Astrocyte (in vitro differentiated cells and primary cell): ENCODE measurements at regions not wholly inside any gene's neighbourhood (a gene's known extent, or its start where the extent isn't known, plus 50 kb on each side); places are given as distances from the start of the nearest gene placed in this dataset.

Experiments
- DNase-seq: peaks from one replicate; pipeline ENCODE4 v3.0.0-alpha.2; 2010; ENCODE audit warnings: low read depth
- FAIRE-seq: peaks from 2 replicates; lab custom pipeline; 2011; peaks lifted over from hg19 to GRCh38; lab: Jason Lieb, UNC
- H2AFZ ChIP-seq: 2 replicates; pipeline ENCODE4 v1.6.0; 2012; ENCODE audit warnings: low read depth, low read length, inconsistent platforms
- H3K27ac ChIP-seq: 2 replicates; pipeline ENCODE4 v1.5.1; 2011; ENCODE audit warnings: low read depth, low read length, inconsistent platforms
- H3K27me3 ChIP-seq: 2 replicates; pipeline ENCODE4 v1.6.0; 2011; ENCODE audit warnings: low read length, inconsistent platforms; ENCODE audit not compliant: insufficient read depth
- H3K36me3 ChIP-seq: 2 replicates; pipeline ENCODE4 v1.5.1; 2011; ENCODE audit warnings: low read length, inconsistent platforms; ENCODE audit not compliant: insufficient read depth
- H3K4me1 ChIP-seq: 2 replicates; pipeline ENCODE4 v1.5.1; 2011; ENCODE audit warnings: low read length, inconsistent platforms; ENCODE audit not compliant: insufficient read depth
- H3K4me2 ChIP-seq: 2 replicates; pipeline ENCODE4 v1.6.0; 2012; ENCODE audit warnings: low read length, inconsistent platforms
- H3K4me3 ChIP-seq: 2 replicates; pipeline ENCODE4 v1.5.1; 2011; ENCODE audit warnings: low read depth, mild to moderate bottlenecking, low read length, inconsistent platforms; ENCODE audit not compliant: insufficient read depth
- H3K79me2 ChIP-seq: 2 replicates; pipeline ENCODE4 v1.6.0; 2012; ENCODE audit warnings: mild to moderate bottlenecking, low read length, inconsistent platforms; ENCODE audit not compliant: insufficient read depth
- H3K9ac ChIP-seq: 2 replicates; pipeline ENCODE4 v1.6.0; 2012; ENCODE audit warnings: mild to moderate bottlenecking, low read length, inconsistent platforms
- H3K9me3 ChIP-seq: 2 replicates; pipeline ENCODE4 v1.5.1; 2012; ENCODE audit warnings: low read depth, mild to moderate bottlenecking, low read length, inconsistent platforms; ENCODE audit not compliant: insufficient read depth
- H4K20me1 ChIP-seq: 2 replicates; pipeline ENCODE4 v1.6.0; 2012; ENCODE audit warnings: low read length, inconsistent platforms; ENCODE audit not compliant: insufficient read depth
- H3K27ac Mint-ChIP-seq: one replicate; pipeline ENCODE4 v1.8.0; 2021; ENCODE audit warnings: mild to moderate bottlenecking, mixed read lengths; ENCODE audit not compliant: unreplicated experiment
- H3K27me3 Mint-ChIP-seq: one replicate; pipeline ENCODE4 v1.8.0; 2021; ENCODE audit warnings: low read depth, mixed read lengths; ENCODE audit not compliant: unreplicated experiment
- H3K36me3 Mint-ChIP-seq: one replicate; pipeline ENCODE4 v1.8.0; 2021; ENCODE audit warnings: low read depth, mixed read lengths; ENCODE audit not compliant: unreplicated experiment
- H3K4me1 Mint-ChIP-seq: one replicate; pipeline ENCODE4 v1.8.0; 2021; ENCODE audit warnings: low read depth, mixed read lengths; ENCODE audit not compliant: unreplicated experiment
- H3K4me3 Mint-ChIP-seq: one replicate; pipeline ENCODE4 v1.8.0; 2021; ENCODE audit warnings: mild to moderate bottlenecking, moderate library complexity, mixed read lengths; ENCODE audit not compliant: unreplicated experiment
- H3K9me3 Mint-ChIP-seq: one replicate; pipeline ENCODE4 v1.8.0; 2021; ENCODE audit warnings: mild to moderate bottlenecking, mixed read lengths; ENCODE audit not compliant: unreplicated experiment
- CTCF ChIP-seq: IDR thresholded peaks from 2 replicates; pipeline ENCODE4 v1.5.1; 2011; ENCODE audit warnings: low read depth, mild to moderate bottlenecking, inconsistent platforms, low read length, moderate library complexity; ENCODE audit not compliant: insufficient read depth
- EZH2 ChIP-seq: IDR thresholded peaks from 2 replicates; pipeline ENCODE4 v1.6.1; 2012; ENCODE audit warnings: mild to moderate bottlenecking, low read length, inconsistent platforms; ENCODE audit not compliant: insufficient read depth

- FAIRE-seq (no peak), DNase-seq (no peak)
- Mint-ChIP-seq H3K4me3 (no peak overlapping the region), H3K36me3 (no peaks in the 10 kb centered on the region), H3K27me3 (no peaks in the 10 kb centered on the region), H3K4me1 (peaks cover 48% of the 10 kb centered on the region), H3K27ac (no peak overlapping the region), H3K9me3 (peaks cover 4% of the 10 kb centered on the region)
- Histone ChIP-seq H3K4me3 (no peak overlapping the region), H3K4me2 (no peak overlapping the region), H3K27me3 (no peaks in the 10 kb centered on the region), H3K36me3 (no peaks in the 10 kb centered on the region), H3K4me1 (peaks cover 55% of the 10 kb centered on the region), H3K27ac (no peak overlapping the region), H4K20me1 (no peaks in the 10 kb centered on the region), H3K79me2 (no peaks in the 10 kb centered on the region), H3K9me3 (peaks cover 3% of the 10 kb centered on the region), H2AFZ (no peak overlapping the region), H3K9ac (no peak overlapping the region)
- TF ChIP-seq EZH2 (no peak), CTCF (no peak)
Observed at GRCh38 chr3:150077107-150077506, 106.4 kb upstream of the PFN2 start.

- peaks cover 52% of the 10 kb centered on the region for H3K4me1 ChIP-seq
Observed at GRCh38 chr3:150076443-150076842, 105.7 kb upstream of the PFN2 start.

More at GRCh38 chr3:150076443-150076842, 105.7 kb upstream of the PFN2 start:
- H2AFZ ChIP-seq, result no peak overlapping the region
- DNase-seq (no peak), FAIRE-seq (no peak)
- Mint-ChIP-seq H3K9me3 (peaks cover 4% of the 10 kb centered on the region), H3K27ac (no peak overlapping the region), H3K4me1 (peaks cover 46% of the 10 kb centered on the region), H3K4me3 (no peak overlapping the region), H3K36me3 (no peaks in the 10 kb centered on the region), H3K27me3 (no peaks in the 10 kb centered on the region)
- H3K27ac ChIP-seq, result no peak overlapping the region
- no peak overlapping the region for H3K4me3 ChIP-seq
- no peaks in the 10 kb centered on the region for H4K20me1 ChIP-seq
- H3K9me3 ChIP-seq, result peaks cover 3% of the 10 kb centered on the region
- no peak for TF ChIP-seq CTCF
- TF ChIP-seq EZH2, result no peak
- H3K4me2 ChIP-seq, result no peak overlapping the region
- H3K27me3 ChIP-seq, result no peaks in the 10 kb centered on the region
- H3K36me3 ChIP-seq, result no peaks in the 10 kb centered on the region
- H3K9ac ChIP-seq, result no peak overlapping the region
- no peaks in the 10 kb centered on the region for H3K79me2 ChIP-seq
